HEK293 (cell line): ENCODE measurements at regions not wholly inside any gene's neighbourhood (a gene's known extent, or its start where the extent isn't known, plus 50 kb on each side); places are given as distances from the start of the nearest gene placed in this dataset.

Source experiments
- CTCF ChIA-PET: fragments of 350-600 bp; formaldehyde crosslinking; extraction: SDS; loops from one replicate; lab custom pipeline; 2021; ENCODE audit warnings: antibody characterized with exemption; lab: Yijun Ruan, JAX
- POLR2A ChIA-PET: fragments of 300-600 bp; formaldehyde crosslinking; extraction: SDS; loops from one replicate; lab custom pipeline; 2020; ENCODE audit warnings: antibody characterized with exemption, inconsistent platforms; lab: Yijun Ruan, JAX
- H3K27ac ChIP-seq: fragments of 200-500 bp; sonication (Bioruptor generic); 2 replicates; pipeline ENCODE4 v1.5.1; 2014; ENCODE audit warnings: low read depth, low read length, control low read depth, inconsistent platforms; ENCODE audit errors: extremely low read depth
- H3K36me3 ChIP-seq, 2 experiments: fragments of 200-500 bp in 1 of 2; sonication (Bioruptor generic) in 1 of 2; 1 replicate in 1 of 2; 2 replicates in 1 of 2; pipeline ENCODE4 v1.5.1; 2014 to 2017; ENCODE audit warnings: inconsistent platforms in 2 of 2, low read length in 2 of 2; ENCODE audit not compliant: control insufficient read depth in 2 of 2, insufficient read depth in 1 of 2
- H3K4me1 ChIP-seq: fragments of 200-500 bp; sonication (Bioruptor generic); 2 replicates; pipeline ENCODE4 v1.5.1; 2014; ENCODE audit warnings: mild to moderate bottlenecking, low read length, inconsistent platforms; ENCODE audit not compliant: control insufficient read depth, insufficient read depth
- H3K4me3 ChIP-seq: 2 replicates; pipeline ENCODE4 v1.5.1; 2011; ENCODE audit warnings: low read depth, mild to moderate bottlenecking, control low read depth, low read length, moderate library complexity
- H3K9me3 ChIP-seq: fragments of 200-500 bp; sonication (Bioruptor generic); 2 replicates; pipeline ENCODE4 v1.5.1; 2014; ENCODE audit warnings: low read depth, low read length, inconsistent platforms; ENCODE audit not compliant: control insufficient read depth, insufficient read depth
- KLF8 ChIP-seq: fragments of 450-650 bp; formaldehyde crosslinking; IDR thresholded peaks from 2 replicates; pipeline ENCODE4 v1.5.1; 2016; ENCODE audit warnings: missing biosample characterization, missing genetic modification characterization
- YY1 ChIP-seq: fragments of 450-650 bp; formaldehyde crosslinking; IDR thresholded peaks from 2 replicates; pipeline ENCODE4 v1.5.1; 2018; ENCODE audit warnings: missing biosample characterization, missing genetic modification characterization
- ZBTB7A ChIP-seq: fragments of 450-650 bp; formaldehyde crosslinking; IDR thresholded peaks from 2 replicates; pipeline ENCODE4 v1.5.1; 2016; ENCODE audit warnings: low read depth, missing biosample characterization, missing genetic modification characterization
- ZNF114 ChIP-seq: fragments of 450-650 bp; formaldehyde crosslinking; IDR thresholded peaks from 2 replicates; pipeline ENCODE4 v1.5.0; 2017; ENCODE audit warnings: missing biosample characterization, missing genetic modification characterization
- ZNF155 ChIP-seq: fragments of 450-650 bp; formaldehyde crosslinking; IDR thresholded peaks from 2 replicates; pipeline ENCODE4 v1.5.1; 2016; ENCODE audit warnings: missing biosample characterization, missing genetic modification characterization
- ZNF16 ChIP-seq: fragments of 450-650 bp; formaldehyde crosslinking; IDR thresholded peaks from 2 replicates; pipeline ENCODE4 v1.5.1; 2016; ENCODE audit warnings: low read depth, missing biosample characterization, missing genetic modification characterization
- ZNF23 ChIP-seq: fragments of 450-650 bp; formaldehyde crosslinking; IDR thresholded peaks from 2 replicates; pipeline ENCODE4 v1.5.1; 2016; ENCODE audit warnings: missing biosample characterization, missing genetic modification characterization, borderline replicate concordance
- ZNF239 ChIP-seq: fragments of 450-650 bp; formaldehyde crosslinking; IDR thresholded peaks from 2 replicates; pipeline ENCODE4 v1.5.1; 2016; ENCODE audit warnings: missing biosample characterization, missing genetic modification characterization
- ZNF266 ChIP-seq: fragments of 450-650 bp; formaldehyde crosslinking; IDR thresholded peaks from 2 replicates; pipeline ENCODE4 v1.5.1; 2016; ENCODE audit warnings: missing biosample characterization, missing genetic modification characterization, low read depth
- ZNF302 ChIP-seq: fragments of 450-650 bp; formaldehyde crosslinking; IDR thresholded peaks from 2 replicates; pipeline ENCODE4 v1.5.1; 2016; ENCODE audit warnings: missing biosample characterization, missing genetic modification characterization, low read depth
- ZNF416 ChIP-seq: fragments of 450-650 bp; formaldehyde crosslinking; IDR thresholded peaks from 2 replicates; pipeline ENCODE4 v1.5.1; 2016; ENCODE audit warnings: missing biosample characterization, missing genetic modification characterization
- ZNF530 ChIP-seq: fragments of 450-650 bp; formaldehyde crosslinking; IDR thresholded peaks from 2 replicates; pipeline ENCODE4 v1.5.1; 2016; ENCODE audit warnings: low read depth, missing biosample characterization, missing genetic modification characterization
- ZNF596 ChIP-seq: fragments of 450-650 bp; IDR thresholded peaks from 2 replicates; pipeline ENCODE4 v1.5.0; 2018; ENCODE audit warnings: missing biosample characterization, mild to moderate bottlenecking, missing genetic modification characterization, moderate library complexity
- ZNF600 ChIP-seq: fragments of 450-650 bp; formaldehyde crosslinking; IDR thresholded peaks from 2 replicates; pipeline ENCODE4 v1.5.1; 2016; ENCODE audit warnings: missing biosample characterization, missing genetic modification characterization
- ZNF654 ChIP-seq: fragments of 450-650 bp; formaldehyde crosslinking; IDR thresholded peaks from 2 replicates; pipeline ENCODE4 v1.5.1; 2016; ENCODE audit warnings: low read depth, missing biosample characterization, missing genetic modification characterization
- TF ChIP-seq, protein P1 (sequence below): fragments of 450-650 bp; formaldehyde crosslinking; IDR thresholded peaks from 2 replicates; pipeline ENCODE4 v1.5.1; 2017; ENCODE audit warnings: missing biosample characterization, missing genetic modification characterization
- TF ChIP-seq, protein P2 (sequence below): fragments of 450-650 bp; formaldehyde crosslinking; IDR thresholded peaks from 2 replicates; pipeline ENCODE4 v1.5.1; 2016; ENCODE audit warnings: missing biosample characterization, missing genetic modification characterization
- TF ChIP-seq, protein P3 (sequence below): fragments of 450-650 bp; formaldehyde crosslinking; IDR thresholded peaks from 2 replicates; pipeline ENCODE4 v1.5.1; 2017; ENCODE audit warnings: missing biosample characterization, missing genetic modification characterization
- TF ChIP-seq, protein P4 (sequence below): fragments of 450-650 bp; formaldehyde crosslinking; IDR thresholded peaks from 2 replicates; pipeline ENCODE4 v1.5.1; 2017; ENCODE audit warnings: missing biosample characterization, missing genetic modification characterization
- TF ChIP-seq, protein P5 (sequence below): fragments of 450-650 bp; formaldehyde crosslinking; IDR thresholded peaks from 2 replicates; pipeline ENCODE4 v1.5.1; 2016; ENCODE audit warnings: missing biosample characterization, missing genetic modification characterization

DNA sequence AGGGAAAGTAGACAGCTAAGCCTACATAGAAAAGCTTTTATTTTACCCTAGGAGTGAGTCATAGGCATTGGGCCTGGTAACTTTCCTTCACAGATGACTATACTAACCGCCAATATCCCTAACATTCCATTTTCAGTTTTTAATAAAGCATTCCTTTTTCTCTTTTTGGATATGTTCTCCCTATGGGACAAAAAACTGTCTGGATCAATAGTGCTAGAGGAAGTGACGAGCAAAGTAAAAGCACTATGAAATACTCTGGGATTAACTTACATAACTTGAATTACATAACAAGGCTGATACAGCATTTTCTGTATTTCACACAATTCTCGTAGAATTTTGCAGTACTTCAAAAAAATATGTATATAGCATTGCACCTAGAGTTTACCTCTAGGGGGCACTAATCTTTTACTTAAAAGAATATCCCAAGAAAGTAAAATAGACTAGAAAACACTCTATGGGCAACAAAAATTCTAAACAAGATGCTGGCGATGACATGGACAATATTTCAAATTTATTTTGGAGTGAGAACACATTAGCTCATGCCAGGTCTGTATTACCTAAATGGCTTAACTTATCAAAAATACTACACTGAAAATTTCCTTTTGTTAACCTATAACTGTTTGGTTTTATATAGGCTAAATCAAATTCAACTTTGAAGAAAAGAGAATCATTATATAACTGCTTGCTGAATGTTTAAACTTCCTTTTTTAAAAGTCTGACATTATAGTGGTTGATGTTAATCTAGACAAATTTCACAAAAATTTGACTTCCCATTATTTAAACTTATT is 66.3 kb upstream of the DST start:
- H3K4me3 ChIP-seq: no peak overlapping the region
- CTCF ChIA-PET: interaction anchor here (0.7 to 10.2 kb wide), 52 partner anchors 9 to 941 kb away, joined by 3 to 120 read pairs (median 4); partner anchors contain the start of genes DST and PRIM2
- no peaks in the 10 kb centered on the region for H3K9me3 ChIP-seq
- H3K36me3 ChIP-seq: no peaks in the 10 kb centered on the region
- H3K4me1 ChIP-seq: peaks cover 9% of the 10 kb centered on the region; the same call in 1 of the 2 replicates
- TF ChIP-seq ZNF266 (tag by site-specific recombination): no peak
- TF ChIP-seq ZNF23 (tag by site-specific recombination): no peak
- TF ChIP-seq, protein P1, sequence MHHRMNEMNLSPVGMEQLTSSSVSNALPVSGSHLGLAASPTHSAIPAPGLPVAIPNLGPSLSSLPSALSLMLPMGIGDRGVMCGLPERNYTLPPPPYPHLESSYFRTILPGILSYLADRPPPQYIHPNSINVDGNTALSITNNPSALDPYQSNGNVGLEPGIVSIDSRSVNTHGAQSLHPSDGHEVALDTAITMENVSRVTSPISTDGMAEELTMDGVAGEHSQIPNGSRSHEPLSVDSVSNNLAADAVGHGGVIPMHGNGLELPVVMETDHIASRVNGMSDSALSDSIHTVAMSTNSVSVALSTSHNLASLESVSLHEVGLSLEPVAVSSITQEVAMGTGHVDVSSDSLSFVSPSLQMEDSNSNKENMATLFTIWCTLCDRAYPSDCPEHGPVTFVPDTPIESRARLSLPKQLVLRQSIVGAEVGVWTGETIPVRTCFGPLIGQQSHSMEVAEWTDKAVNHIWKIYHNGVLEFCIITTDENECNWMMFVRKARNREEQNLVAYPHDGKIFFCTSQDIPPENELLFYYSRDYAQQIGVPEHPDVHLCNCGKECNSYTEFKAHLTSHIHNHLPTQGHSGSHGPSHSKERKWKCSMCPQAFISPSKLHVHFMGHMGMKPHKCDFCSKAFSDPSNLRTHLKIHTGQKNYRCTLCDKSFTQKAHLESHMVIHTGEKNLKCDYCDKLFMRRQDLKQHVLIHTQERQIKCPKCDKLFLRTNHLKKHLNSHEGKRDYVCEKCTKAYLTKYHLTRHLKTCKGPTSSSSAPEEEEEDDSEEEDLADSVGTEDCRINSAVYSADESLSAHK (tag by site-specific recombination): no peak
- TF ChIP-seq ZNF239 (tag by site-specific recombination): no peak
- TF ChIP-seq ZNF155 (tag by site-specific recombination): no peak
- TF ChIP-seq, protein P2, sequence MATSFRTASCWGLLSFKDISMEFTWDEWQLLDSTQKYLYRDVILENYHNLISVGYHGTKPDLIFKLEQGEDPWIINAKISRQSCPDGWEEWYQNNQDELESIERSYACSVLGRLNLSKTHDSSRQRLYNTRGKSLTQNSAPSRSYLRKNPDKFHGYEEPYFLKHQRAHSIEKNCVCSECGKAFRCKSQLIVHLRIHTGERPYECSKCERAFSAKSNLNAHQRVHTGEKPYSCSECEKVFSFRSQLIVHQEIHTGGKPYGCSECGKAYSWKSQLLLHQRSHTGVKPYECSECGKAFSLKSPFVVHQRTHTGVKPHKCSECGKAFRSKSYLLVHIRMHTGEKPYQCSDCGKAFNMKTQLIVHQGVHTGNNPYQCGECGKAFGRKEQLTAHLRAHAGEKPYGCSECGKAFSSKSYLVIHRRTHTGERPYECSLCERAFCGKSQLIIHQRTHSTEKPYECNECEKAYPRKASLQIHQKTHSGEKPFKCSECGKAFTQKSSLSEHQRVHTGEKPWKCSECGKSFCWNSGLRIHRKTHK (tag by site-specific recombination): no peak
- TF ChIP-seq, protein P3, sequence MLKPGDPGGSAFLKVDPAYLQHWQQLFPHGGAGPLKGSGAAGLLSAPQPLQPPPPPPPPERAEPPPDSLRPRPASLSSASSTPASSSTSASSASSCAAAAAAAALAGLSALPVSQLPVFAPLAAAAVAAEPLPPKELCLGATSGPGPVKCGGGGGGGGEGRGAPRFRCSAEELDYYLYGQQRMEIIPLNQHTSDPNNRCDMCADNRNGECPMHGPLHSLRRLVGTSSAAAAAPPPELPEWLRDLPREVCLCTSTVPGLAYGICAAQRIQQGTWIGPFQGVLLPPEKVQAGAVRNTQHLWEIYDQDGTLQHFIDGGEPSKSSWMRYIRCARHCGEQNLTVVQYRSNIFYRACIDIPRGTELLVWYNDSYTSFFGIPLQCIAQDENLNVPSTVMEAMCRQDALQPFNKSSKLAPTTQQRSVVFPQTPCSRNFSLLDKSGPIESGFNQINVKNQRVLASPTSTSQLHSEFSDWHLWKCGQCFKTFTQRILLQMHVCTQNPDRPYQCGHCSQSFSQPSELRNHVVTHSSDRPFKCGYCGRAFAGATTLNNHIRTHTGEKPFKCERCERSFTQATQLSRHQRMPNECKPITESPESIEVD: peak; percentile 25; the same call in 1 of the 2 replicates
- no peak for TF ChIP-seq ZNF530 (tag by site-specific recombination)
- TF ChIP-seq ZNF654: peak; percentile 46
- TF ChIP-seq ZNF114: no peak
- TF ChIP-seq ZNF600 (tag by site-specific recombination): no peak
- TF ChIP-seq ZNF416: no peak
- no peak for TF ChIP-seq ZNF596 (tag by site-specific recombination)
- TF ChIP-seq YY1: no peak
- TF ChIP-seq, protein P4, sequence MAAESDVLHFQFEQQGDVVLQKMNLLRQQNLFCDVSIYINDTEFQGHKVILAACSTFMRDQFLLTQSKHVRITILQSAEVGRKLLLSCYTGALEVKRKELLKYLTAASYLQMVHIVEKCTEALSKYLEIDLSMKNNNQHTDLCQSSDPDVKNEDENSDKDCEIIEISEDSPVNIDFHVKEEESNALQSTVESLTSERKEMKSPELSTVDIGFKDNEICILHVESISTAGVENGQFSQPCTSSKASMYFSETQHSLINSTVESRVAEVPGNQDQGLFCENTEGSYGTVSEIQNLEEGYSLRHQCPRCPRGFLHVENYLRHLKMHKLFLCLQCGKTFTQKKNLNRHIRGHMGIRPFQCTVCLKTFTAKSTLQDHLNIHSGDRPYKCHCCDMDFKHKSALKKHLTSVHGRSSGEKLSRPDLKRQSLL (tag by site-specific recombination): no peak
- TF ChIP-seq KLF8 (tag by site-specific recombination): no peak
- H3K27ac ChIP-seq: no peak overlapping the region
- POLR2A ChIA-PET: interaction anchor here (0.6 kb wide), 1 partner anchor 246 kb away, joined by 3 read pairs; the partner anchor contains the start of gene BEND6

DNA sequence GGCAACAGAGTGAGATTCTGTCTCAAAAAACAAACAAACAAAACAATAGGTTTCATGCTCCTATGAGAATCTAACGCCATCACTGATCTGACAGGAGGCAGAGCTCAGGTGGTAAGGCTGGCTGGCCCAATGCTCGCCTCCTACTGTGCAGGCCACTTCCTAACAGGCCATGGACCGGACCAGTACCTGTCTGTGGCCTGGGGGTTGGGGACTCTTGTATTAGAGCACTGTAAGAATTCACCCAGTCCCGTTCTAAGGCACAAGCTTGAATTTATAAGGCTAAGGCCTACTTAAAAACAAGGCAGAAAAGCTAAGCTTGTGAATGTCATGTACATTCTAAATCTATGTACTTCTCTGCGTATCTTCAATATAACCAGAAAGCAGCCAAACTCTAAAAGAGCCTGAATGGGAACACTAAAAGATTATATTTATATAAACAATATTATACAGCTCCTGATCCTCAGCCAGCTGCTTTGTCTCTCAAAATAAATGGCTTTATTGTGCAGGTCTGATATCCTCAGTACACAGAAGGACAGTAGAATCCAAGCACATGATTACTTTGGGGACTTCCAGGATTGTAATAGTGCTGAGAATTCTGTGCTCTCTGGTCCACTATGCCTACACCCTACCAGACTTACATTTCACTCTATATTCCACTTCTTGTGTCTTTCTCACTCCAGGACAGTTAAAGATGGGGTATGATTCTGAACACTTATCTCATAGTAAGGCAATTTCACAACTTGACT is 64.5 kb upstream of the DST start:
- ChIA-PET CTCF (interaction anchor here (0.5 to 10.2 kb wide), 10 partner anchors 8 to 609 kb away, joined by 3 to 111 read pairs (median 4); no protein-coding TSS in a partner anchor), POLR2A (no interaction called here)
- no peaks in the 10 kb centered on the region for H3K36me3 ChIP-seq
- H3K4me1 ChIP-seq: peaks cover 5% of the 10 kb centered on the region; the same call in 1 of the 2 replicates
- no peak overlapping the region for H3K27ac ChIP-seq
- H3K4me3 ChIP-seq: no peak overlapping the region
- TF ChIP-seq ZNF302 (tag by site-specific recombination) (no peak), ZNF16 (no peak), ZBTB7A (tag by site-specific recombination) (no peak)
- TF ChIP-seq, protein P5, sequence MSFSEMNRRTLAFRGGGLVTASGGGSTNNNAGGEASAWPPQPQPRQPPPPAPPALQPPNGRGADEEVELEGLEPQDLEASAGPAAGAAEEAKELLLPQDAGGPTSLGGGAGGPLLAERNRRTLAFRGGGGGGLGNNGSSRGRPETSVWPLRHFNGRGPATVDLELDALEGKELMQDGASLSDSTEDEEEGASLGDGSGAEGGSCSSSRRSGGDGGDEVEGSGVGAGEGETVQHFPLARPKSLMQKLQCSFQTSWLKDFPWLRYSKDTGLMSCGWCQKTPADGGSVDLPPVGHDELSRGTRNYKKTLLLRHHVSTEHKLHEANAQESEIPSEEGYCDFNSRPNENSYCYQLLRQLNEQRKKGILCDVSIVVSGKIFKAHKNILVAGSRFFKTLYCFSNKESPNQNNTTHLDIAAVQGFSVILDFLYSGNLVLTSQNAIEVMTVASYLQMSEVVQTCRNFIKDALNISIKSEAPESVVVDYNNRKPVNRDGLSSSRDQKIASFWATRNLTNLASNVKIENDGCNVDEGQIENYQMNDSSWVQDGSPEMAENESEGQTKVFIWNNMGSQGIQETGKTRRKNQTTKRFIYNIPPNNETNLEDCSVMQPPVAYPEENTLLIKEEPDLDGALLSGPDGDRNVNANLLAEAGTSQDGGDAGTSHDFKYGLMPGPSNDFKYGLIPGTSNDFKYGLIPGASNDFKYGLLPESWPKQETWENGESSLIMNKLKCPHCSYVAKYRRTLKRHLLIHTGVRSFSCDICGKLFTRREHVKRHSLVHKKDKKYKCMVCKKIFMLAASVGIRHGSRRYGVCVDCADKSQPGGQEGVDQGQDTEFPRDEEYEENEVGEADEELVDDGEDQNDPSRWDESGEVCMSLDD (tag by site-specific recombination): no peak
- no peaks in the 10 kb centered on the region for H3K9me3 ChIP-seq
